Endothelial cell of umbilical vein (primary cell): ENCODE measurements at regions not wholly inside any gene's neighbourhood (a gene's known extent, or its start where the extent isn't known, plus 50 kb on each side); places are given as distances from the start of the nearest gene placed in this dataset.

ENCODE experiments used
- EZH2 ChIP-seq: IDR thresholded peaks from 2 replicates; pipeline ENCODE4 v1.6.1; 2012; ENCODE audit warnings: borderline replicate concordance, low read depth, mild to moderate bottlenecking, moderate library complexity, low read length, inconsistent platforms; ENCODE audit not compliant: severe bottlenecking
- POLR2A ChIP-seq: IDR thresholded peaks from 2 replicates; pipeline ENCODE4 v1.6.1; 2012; ENCODE audit warnings: low read depth, mild to moderate bottlenecking, control low read depth, low read length
- TF ChIP-seq, protein P1 (sequence below), 2 donors: IDR thresholded peaks; 1 replicate in 1 of 2; 2 replicates in 1 of 2; pipeline ENCODE4 v1.5.1; 2011; ENCODE audit warnings: low read length in 2 of 2, mild to moderate bottlenecking in 2 of 2, moderate library complexity in 2 of 2, control low read depth in 1 of 2, inconsistent platforms in 1 of 2, low read depth in 1 of 2; ENCODE audit not compliant: insufficient read depth in 1 of 2; ENCODE audit errors: extremely low read depth in 1 of 2

DNA sequence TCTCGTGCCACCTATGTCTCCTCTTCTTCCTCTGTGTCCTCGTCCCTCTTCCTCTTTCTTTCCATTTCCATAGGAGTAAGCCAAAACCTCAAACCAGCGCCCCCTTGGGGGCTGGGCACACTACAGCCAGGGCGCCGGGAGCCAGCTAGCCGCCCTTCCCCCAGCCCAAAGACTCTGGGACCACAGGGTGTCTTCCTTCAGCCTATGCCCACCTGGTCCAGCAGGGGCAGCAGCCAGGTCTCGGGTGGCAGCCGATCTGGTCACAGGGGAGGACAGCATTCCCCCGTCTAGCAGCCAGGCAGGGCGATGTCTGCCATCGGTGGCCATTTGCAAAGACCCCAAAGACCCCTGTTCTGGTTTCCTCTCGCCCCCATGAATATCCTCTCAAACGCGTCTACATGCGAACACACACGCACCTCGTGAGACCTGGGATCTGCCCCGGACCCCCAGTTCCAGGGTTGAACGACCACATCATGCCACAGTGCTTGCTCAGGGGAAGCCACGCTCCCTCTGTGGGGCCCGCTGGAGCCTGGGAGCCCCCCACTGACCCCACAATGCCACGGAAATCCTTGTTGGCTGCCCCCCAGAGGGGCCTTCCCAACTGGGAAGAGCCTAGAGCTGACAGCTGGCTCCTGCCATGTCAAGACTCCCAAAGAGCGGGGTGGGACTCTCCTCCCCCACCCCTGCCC, 546.0 kb upstream of the CCDC179 start:
- TF ChIP-seq, protein P1, sequence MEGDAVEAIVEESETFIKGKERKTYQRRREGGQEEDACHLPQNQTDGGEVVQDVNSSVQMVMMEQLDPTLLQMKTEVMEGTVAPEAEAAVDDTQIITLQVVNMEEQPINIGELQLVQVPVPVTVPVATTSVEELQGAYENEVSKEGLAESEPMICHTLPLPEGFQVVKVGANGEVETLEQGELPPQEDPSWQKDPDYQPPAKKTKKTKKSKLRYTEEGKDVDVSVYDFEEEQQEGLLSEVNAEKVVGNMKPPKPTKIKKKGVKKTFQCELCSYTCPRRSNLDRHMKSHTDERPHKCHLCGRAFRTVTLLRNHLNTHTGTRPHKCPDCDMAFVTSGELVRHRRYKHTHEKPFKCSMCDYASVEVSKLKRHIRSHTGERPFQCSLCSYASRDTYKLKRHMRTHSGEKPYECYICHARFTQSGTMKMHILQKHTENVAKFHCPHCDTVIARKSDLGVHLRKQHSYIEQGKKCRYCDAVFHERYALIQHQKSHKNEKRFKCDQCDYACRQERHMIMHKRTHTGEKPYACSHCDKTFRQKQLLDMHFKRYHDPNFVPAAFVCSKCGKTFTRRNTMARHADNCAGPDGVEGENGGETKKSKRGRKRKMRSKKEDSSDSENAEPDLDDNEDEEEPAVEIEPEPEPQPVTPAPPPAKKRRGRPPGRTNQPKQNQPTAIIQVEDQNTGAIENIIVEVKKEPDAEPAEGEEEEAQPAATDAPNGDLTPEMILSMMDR (IDR thresholded peaks at IDR 0.05; ENCODE audit: extremely low read depth in 1 of 2, insufficient read depth in 1 of 2, low read depth in 1 of 2, low read length in 2 of 2): no peak
- TF ChIP-seq POLR2A: no peak
- no peak for TF ChIP-seq EZH2
